AG09309 (cell line): ENCODE measurements at regions not wholly inside any gene's neighbourhood (a gene's known extent, or its start where the extent isn't known, plus 50 kb on each side); places are given as distances from the start of the nearest gene placed in this dataset.

Source experiments
- DNase-seq: peaks from one replicate; pipeline ENCODE4 v3.0.0-alpha.2; 2010; ENCODE audit warnings: low read depth
- H3K4me3 ChIP-seq: 2 replicates; pipeline ENCODE4 v1.5.1; 2011; ENCODE audit warnings: mild to moderate bottlenecking, low read depth, low read length, moderate library complexity; ENCODE audit not compliant: control insufficient read depth
- TF ChIP-seq, protein P1 (sequence below): IDR thresholded peaks from 2 replicates; pipeline ENCODE4 v1.5.1; 2011; ENCODE audit warnings: mild to moderate bottlenecking, low read depth, low read length, inconsistent platforms; ENCODE audit not compliant: insufficient read depth, control insufficient read depth; ENCODE audit errors: missing control alignments

DNA sequence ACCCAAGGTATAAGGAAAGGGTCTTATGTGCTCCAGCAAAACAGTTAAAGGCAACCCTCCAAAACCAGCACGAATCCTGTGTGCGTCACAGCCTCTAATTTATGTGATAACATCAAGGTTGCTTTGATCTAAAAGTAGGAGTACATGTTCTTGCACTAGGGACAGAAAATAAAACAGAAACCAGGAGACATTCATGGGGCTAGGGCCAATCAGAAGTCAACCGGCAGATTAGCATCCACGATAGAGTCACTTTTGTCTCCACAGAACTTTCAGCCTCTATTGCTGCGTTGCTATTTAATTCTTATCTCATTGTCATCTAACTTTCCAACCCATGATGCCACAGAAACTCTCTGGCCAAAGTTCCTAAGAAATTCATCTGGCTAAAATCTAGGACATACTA lies 178.8 kb upstream of the PTCHD4 start:
- no peak overlapping the region for H3K4me3 ChIP-seq
- TF ChIP-seq, protein P1, sequence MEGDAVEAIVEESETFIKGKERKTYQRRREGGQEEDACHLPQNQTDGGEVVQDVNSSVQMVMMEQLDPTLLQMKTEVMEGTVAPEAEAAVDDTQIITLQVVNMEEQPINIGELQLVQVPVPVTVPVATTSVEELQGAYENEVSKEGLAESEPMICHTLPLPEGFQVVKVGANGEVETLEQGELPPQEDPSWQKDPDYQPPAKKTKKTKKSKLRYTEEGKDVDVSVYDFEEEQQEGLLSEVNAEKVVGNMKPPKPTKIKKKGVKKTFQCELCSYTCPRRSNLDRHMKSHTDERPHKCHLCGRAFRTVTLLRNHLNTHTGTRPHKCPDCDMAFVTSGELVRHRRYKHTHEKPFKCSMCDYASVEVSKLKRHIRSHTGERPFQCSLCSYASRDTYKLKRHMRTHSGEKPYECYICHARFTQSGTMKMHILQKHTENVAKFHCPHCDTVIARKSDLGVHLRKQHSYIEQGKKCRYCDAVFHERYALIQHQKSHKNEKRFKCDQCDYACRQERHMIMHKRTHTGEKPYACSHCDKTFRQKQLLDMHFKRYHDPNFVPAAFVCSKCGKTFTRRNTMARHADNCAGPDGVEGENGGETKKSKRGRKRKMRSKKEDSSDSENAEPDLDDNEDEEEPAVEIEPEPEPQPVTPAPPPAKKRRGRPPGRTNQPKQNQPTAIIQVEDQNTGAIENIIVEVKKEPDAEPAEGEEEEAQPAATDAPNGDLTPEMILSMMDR: no peak
- no peak for DNase-seq

DNA sequence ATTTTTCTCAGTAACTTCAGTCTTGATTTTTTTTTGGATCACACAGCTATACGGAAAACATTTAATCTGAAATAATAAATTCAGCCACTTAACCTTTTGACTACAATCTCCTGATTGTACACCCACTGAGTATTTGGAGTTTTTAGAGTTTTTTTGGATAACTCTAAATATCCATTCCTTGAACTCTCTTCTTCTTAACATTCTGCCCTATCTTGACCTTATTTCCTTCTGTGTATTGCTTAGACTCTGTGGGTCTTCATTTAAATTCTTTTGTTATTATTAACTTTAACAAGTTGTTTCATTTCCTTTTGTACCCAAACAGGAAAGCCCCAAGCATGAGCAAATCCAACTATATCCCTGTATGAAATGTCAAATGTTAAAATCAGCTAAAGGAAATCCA lies 170.2 kb upstream of the PTCHD4 start:
- no peak overlapping the region for H3K4me3 ChIP-seq
- TF ChIP-seq, protein P1: no peak
- no peak for DNase-seq

DNA sequence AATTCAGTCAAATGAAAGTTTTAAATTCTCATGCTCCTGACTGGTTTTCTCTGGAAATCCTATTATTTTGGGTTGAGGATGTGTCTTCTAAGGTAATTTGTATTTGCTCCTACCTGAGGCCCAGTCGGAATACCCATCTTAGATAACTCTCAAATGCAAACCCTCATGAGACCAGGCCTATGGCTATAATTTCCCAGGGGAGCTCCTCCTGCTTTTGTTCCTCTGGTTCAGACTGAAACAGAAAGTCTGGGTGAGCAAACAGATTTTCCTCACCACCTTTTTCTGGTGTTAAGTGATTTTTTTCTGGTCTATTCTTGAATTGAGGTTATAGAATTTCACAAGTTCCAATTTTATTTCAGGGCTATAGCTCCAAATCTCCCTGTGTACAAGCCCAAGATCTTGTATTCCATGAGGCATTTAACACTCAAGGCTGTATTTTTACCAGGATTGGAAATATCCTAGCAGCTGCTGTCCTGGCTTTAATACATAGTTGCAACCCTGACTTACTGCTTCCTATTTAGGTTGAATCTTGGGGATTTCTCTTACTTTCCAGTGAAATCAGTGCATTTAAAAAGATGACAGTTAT lies 169.1 kb upstream of the PTCHD4 start:
- TF ChIP-seq, protein P1: no peak
- no peak for DNase-seq
- H3K4me3 ChIP-seq: no peak overlapping the region

DNA sequence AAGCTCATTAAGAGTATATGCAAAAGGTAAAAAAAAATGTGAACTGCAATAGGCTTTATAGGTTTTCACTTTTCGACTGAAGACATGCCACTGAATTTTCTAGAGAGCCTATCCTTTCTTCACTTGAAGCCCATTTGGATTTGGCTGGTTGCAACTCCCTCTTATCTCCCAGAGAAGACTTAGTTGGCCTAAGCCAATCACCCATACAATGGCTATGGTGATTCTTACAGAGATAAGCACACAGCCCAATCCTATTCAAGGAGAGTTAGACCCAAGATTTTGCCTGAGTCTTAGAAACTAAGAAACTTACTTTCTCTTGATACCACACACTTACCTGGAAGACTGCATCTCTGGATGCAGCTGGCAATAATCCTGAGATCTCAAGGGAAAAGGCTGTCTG lies 167.3 kb upstream of the PTCHD4 start:
- no peak for DNase-seq

DNA sequence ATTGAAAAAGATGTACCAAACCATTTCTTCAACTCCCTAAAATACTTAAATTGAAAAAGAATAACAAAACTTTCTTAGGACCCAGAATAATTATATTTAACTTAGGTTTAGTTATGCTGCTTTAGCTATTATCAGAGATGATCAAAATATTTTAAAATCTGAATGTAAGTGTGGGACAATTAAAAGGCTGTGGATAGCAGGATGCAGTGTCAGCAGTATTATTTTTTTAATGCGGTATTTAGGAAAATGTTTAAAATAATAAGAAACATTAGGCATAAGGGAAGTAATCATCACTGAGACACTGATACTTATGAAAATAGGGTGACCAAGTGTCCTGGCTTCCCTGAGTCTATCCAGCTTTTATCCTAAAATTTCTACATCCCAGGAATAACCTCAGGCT lies 161.5 kb upstream of the PTCHD4 start:
- TF ChIP-seq, protein P1: no peak
- no peak for DNase-seq
- no peak overlapping the region for H3K4me3 ChIP-seq

More for the DNA sequence above, 167.3 kb upstream of the PTCHD4 start:
- H3K4me3 ChIP-seq: no peak overlapping the region
- TF ChIP-seq, protein P1: no peak

DNA sequence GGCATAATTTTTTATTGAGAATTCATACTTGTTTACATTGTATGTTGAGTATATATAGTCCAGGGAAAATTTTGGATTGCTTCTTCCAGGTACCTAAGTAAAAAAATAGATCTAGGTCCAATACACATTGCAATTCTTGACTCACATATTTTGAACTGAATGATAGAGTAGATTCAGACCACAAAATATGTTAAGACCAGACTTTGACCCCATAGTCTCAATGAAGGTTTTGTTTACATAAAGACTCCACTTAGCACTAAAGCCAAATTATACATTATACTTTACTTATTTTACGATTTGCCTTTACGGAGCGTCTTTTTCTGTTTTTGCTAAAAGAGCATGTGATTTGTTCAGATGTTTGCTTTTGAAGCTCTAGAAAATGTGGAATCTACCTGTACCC lies 144.1 kb upstream of the PTCHD4 start:
- TF ChIP-seq, protein P1: no peak
- DNase-seq: no peak
- no peak overlapping the region for H3K4me3 ChIP-seq

DNA sequence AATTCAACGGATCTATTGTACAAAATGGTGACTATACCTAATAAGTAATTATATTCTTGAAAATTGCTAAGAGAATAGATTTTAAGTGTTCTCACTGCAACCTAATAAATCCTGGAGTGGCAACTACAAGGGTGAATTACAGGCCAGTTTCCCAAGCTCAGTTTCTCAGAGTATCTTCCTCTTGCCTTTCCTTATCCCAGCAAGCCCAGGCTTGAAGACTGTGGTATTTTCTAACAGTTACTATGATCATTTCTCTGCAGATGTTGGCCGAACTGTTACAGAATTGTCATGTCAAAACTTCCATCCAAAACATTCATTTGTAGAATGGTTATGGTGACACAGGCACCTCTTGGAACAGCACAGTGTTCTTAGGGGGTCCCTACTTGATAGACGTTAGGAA lies 138.1 kb upstream of the PTCHD4 start:
- no peak for DNase-seq
- no peak overlapping the region for H3K4me3 ChIP-seq
- TF ChIP-seq, protein P1: no peak
